ENCODE measurements at regions not wholly inside any gene's neighbourhood (a gene's known extent, or its start where the extent isn't known, plus 50 kb on each side); places are given as distances from the start of the nearest gene placed in this dataset.
"Not testable (repeated sequence)": the region's sequence is repeated elsewhere in the genome, so short reads cannot be mapped to it uniquely, and the experiment has no call there.

- no peak for DNase-seq
These were observed 571.6 kb upstream of the GJE1 start for GRCh38 chr6:141561154-141561553.

GRCh38 chr6:141552463-141552862 lies 580.3 kb upstream of the GJE1 start:
- no peak for DNase-seq

- no peak for DNase-seq
These were observed 580.7 kb upstream of the GJE1 start for GRCh38 chr6:141552031-141552430.

- no peak for DNase-seq
These were observed 581.4 kb upstream of the GJE1 start for GRCh38 chr6:141551318-141551717.

- no peak for DNase-seq
These were observed 582.3 kb upstream of the GJE1 start for GRCh38 chr6:141550471-141550870.

GRCh38 chr6:141548966-141549365 lies 583.8 kb upstream of the GJE1 start:
- DNase-seq: no peak

- no peak for DNase-seq
These were observed 591.0 kb upstream of the GJE1 start for GRCh38 chr6:141541581-141542324.

- no peak for DNase-seq
These were observed 592.5 kb upstream of the GJE1 start for GRCh38 chr6:141540207-141540606.

GRCh38 chr6:141539617-141540016 lies 593.1 kb upstream of the GJE1 start:
- DNase-seq: no peak

GRCh38 chr6:141532211-141532610 lies 600.5 kb upstream of the GJE1 start:
- no peak for DNase-seq

- DNase-seq: no peak
These were observed 601.7 kb upstream of the GJE1 start for GRCh38 chr6:141531040-141531439.

GRCh38 chr6:141528596-141528995 lies 604.1 kb upstream of the GJE1 start:
- DNase-seq: no peak

- DNase-seq: no peak
These were observed 605.7 kb upstream of the GJE1 start for GRCh38 chr6:141526985-141527384.

GRCh38 chr6:141521440-141521839 lies 611.3 kb upstream of the GJE1 start:
- no peak for DNase-seq

GRCh38 chr6:141513830-141514229 lies 618.9 kb upstream of the GJE1 start:
- DNase-seq: no peak

GRCh38 chr6:141510803-141511202 lies 621.9 kb upstream of the GJE1 start:
- DNase-seq: no peak

- not testable (repeated sequence) for DNase-seq
These were observed 626.7 kb upstream of the GJE1 start for GRCh38 chr6:141506062-141506461.

GRCh38 chr6:141504318-141504717 lies 628.4 kb upstream of the GJE1 start:
- DNase-seq: not testable (repeated sequence)

GRCh38 chr6:141501616-141502015 lies 631.1 kb upstream of the GJE1 start:
- no peak for DNase-seq

GRCh38 chr6:141498977-141499376 lies 633.7 kb upstream of the GJE1 start:
- no peak for DNase-seq

- no peak for DNase-seq
These were observed 640.0 kb upstream of the GJE1 start for GRCh38 chr6:141492521-141493284.

- DNase-seq: no peak
These were observed 641.0 kb upstream of the GJE1 start for GRCh38 chr6:141491684-141492083.

GRCh38 chr6:141490982-141491381 lies 641.7 kb upstream of the GJE1 start:
- no peak for DNase-seq

GRCh38 chr6:141488488-141488887 lies 644.2 kb upstream of the GJE1 start:
- DNase-seq: no peak

GRCh38 chr6:141486942-141487341 lies 645.8 kb upstream of the GJE1 start:
- no peak for DNase-seq
